Left kidney (tissue), 1 donor: ENCODE measurements at regions not wholly inside any gene's neighbourhood (a gene's known extent, or its start where the extent isn't known, plus 50 kb on each side); places are given as distances from the start of the nearest gene placed in this dataset.
"Not testable (repeated sequence)": the region's sequence is repeated elsewhere in the genome, so short reads cannot be mapped to it uniquely, and the experiment has no call there.

Source experiments
- DNase-seq: peaks from one replicate; pipeline ENCODE4 v3.0.0-alpha.2; 2013

GRCh38 chr17:14423156-14423555 is 122.3 kb downstream of the HS3ST3B1 start:
- not testable (repeated sequence) for DNase-seq

- DNase-seq: no peak
Observed at GRCh38 chr17:14417336-14417735, 116.5 kb downstream of the HS3ST3B1 start.

- no peak for DNase-seq
Observed at GRCh38 chr17:14409292-14409691, 108.4 kb downstream of the HS3ST3B1 start.

GRCh38 chr17:14407541-14407940 is 106.7 kb downstream of the HS3ST3B1 start:
- no peak for DNase-seq

GRCh38 chr17:14405189-14405588 is 104.3 kb downstream of the HS3ST3B1 start:
- DNase-seq: no peak
